GM18520 (cell line): ENCODE measurements at regions not wholly inside any gene's neighbourhood (a gene's known extent, or its start where the extent isn't known, plus 50 kb on each side); places are given as distances from the start of the nearest gene placed in this dataset.
"Not testable (repeated sequence)": the region's sequence is repeated elsewhere in the genome, so short reads cannot be mapped to it uniquely, and the experiment has no call there.

Experiments used
- ATAC-seq: cut with Tn5 transposase; IDR thresholded peaks from one replicate; pipeline ENCODE4 v1.9.1; 2021; ENCODE audit not compliant: unreplicated experiment

DNA sequence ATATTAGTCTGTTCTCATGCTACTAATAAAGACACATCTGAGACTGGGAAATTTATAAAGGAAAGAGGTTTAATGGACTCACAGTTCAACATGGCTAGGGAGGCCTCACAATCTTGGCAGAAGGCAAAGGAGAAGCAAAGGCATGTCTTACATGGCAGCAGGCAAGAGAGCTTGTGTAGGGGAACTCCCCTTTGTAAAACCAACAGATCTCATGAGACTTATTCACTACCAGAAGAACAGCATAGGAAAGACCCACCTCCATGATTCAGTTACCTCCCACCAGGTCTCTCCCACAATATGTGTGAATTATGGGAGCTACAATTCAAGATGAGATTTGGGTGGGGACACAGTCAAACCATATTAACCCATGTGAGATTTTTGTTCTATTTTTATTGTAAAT lies 244.5 kb upstream of the TRIB2 start:
- not testable (repeated sequence) for ATAC-seq

DNA sequence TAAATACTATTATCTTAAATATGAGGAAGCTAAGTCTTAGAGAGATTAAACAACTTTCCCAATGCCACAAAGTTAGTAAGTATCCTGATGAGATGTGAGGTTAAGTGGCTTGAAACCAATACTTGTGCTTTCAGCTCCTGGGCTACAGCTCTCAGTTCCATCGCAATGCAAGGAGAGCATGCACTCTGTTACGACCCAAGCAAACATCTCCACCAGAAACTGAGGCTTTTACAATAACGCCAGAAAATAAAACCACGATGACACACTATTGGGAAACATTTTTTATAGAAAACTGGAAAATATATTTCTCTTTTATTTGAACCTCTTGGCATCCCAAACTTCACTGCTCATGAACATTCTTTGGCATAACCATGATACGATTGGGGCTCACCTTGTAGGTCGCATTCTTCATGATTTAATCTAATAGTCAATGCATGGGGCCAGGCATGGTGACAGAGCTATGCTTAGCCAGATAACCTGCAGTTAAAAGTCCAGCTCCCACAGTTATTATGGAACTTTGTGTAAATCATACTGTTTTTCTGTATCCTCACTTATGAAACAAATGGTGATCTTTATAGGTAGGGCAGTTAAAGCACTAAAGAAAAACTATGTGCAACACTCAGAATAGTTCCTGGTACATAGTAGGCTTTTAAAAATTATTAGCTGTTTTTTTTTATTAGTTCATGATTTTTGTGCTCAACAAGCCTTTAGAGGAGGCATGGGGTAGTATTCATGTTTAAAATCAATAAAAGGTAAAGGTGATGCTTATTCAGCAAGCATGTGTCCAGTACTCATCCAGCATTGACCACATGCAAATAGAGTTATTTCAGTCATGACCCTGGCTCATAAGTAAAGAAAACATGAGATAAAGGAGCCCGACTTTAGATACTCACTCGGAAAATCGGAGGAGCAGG lies 238.3 kb upstream of the TRIB2 start:
- ATAC-seq: no peak

DNA sequence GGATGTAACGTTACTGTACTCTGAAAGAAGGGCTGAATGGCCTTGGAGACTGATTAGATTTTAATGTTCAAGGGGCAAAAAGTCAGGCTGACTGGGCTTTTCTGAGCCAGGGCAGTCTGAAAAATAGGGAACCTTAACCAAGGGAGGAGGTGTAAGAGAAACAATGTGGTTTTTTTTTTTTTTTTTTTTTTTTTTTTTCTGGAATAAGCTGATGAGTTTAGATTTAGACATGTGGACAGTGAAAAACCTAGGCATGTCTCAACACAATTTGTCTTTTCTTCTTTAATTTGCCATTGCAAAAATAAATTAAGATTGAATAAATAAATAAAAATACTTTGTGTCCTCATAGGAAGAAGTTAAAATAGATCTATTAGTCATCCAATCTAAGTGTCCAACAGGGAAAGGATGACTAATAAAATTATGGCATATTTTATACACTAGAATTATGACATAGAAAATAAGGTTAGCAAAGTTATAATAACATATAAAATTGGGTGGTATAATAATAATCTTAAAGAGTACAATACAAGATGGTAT lies 237.6 kb upstream of the TRIB2 start:
- no peak for ATAC-seq

DNA sequence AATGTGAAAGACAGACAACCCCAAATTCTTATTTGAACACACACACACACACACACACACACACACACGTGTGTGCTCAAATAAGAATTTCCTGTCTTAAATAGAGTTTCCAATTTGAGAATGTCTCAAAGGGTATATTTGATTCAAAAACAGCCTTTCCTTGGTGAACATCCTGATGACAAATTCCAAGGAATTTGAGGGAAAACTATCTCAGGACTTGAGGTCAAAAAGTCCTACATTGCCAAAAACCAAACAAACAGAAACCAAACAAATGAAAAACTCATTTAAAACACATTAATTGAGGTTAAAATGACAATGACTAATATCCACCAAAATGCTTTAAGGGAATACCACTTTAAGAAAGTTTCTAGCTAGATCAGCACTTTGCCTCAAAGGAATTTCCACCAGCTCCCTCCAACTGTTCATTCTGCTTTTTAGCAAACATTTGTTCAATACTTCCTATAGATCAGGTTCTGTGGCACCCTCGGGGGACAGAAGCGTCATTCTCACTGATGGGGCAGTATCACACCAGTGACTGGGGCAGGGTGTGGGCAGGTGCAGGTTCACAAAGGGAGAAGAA lies 232.1 kb upstream of the TRIB2 start:
- no peak for ATAC-seq

DNA sequence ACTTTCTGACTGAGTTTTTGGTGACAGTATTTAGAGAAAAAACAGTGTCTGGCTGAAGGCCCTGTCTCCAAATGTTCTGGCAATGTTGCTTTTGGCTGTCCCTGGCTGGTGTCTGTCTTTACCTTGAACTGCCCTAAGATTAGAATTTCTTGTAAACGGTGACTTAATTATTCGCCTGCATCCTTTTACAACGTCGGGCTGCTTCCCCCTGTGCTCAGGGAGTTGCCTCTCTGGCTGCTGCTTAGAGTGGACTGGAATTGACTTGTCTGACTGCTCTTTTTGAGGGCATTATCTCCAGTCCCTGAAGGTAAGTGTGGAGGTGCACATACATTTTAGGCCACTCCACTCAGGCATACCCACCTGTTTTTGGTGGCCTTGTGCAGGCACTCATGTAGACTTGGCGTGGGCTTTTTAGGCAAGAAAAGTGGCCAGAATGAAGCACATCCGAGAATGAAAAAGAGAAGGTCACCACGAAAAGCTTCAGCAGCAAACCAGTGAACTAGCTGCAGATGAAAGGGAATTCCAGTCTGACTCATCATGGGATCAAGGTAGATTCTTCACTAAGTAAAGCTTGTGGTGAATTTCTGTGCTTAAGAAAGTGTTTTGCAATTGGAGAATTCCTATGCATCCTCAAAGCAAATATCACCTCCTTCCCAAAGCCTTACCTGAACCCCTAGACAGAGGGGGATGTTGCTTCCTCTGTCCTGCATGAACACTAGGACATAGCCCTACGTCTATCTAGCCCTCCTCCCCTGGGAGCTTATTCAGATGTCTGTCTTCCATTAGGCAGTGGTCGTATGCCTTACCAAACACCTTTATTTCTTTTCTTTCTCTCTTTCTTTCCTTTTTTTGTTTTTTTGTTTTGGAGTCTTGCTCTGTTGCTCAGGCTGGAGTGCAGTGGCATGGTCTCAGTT lies 230.3 kb upstream of the TRIB2 start:
- no peak for ATAC-seq

DNA sequence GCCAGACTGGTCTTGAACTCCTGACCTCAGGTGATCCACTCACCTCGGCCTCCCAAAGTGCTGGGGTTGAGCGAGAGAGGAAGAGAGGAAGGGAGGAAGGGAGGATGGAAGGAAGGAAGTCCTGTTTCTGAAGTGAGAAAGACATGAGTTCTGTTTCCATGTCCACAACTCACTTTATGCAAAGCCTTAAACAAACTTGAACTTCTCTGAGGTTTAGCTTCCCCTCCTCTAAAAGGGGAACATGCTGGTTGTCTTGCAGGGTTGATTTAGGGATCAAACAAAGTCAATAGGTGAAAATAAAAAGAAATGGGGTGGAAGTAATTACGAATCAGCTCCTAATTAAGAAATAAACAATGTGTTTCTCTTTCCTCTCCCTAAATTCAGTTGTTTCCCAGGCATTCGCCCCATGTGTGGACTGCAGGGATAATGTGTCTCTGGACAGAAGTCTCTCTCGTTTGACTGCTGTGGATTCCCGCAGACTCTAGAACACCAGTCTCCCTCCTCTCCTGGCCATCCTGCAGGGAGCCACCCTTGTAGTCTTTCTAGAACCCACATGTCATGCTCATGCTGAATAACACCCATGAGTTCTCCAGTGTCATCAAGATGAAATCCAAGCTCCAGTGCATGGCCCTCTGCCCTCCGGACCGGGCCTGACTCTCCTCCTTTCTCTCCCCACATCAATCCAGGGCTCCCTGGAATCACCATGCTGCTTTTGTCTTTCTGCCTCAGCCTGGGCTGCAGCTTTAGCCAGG lies 229.3 kb upstream of the TRIB2 start:
- no peak for ATAC-seq

DNA sequence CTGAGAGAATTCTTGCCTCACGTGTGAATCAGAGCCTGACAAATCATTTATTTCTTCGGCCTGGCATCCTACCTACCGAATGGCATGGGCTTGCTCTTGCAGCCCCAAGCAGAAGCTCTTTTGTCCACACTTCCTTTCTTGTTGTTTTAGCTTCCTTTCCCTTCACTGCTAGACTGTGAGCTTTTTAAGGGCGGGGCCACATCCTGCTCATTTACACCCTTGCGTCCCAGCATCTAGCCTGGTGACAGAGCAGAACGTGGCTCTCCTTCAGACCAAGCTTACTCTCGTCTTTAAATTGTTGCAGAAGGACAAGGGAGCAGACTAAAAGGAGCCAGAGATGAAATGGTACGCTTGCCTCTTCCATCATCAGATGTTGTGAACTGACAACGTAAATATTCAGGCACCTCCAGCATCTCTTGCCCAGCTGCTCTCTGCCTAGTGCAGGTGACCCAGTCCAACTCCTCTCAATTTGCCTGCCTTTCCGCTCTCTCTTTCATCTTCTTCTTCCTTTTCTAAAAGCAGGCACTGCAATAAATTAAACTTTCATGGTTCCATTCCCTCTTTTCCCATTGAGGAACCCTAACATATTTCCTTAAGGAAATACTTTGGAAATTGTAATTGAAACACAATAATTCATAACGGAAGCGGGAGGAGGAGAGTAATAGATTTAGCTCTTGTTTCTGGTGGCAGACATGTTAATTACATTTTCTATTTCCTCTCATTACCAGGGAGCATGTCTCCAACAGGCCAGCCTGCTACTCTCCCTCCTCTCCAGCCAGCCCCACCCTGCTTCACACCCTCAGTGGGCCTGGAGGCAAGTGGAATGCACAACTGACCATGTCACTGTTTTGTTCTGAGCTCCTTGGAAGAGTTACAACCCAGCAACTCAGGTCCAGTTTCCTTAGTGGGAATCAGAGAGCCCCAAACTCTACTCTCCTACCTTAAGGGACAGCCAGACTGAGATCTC lies 228.1 kb upstream of the TRIB2 start:
- ATAC-seq: no peak

DNA sequence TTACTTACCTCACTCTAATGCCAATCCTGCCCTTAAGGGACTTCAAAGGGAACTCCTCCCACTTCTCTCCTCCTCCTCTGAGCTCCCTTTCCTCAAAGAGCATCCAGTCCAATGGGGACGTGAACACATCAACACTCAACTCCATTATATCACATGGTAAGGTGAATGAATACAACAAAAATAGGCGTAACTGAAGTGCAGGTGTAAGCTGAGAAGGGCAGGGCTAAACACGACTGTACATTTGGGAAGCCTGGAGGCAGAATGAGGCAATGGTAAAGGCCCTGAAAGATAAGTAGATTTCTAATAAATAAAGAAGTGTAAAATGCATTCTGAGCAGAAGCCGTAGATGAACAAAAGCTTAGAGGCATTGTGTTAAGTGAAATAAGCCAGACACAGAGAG lies 226.1 kb upstream of the TRIB2 start:
- no peak for ATAC-seq

DNA sequence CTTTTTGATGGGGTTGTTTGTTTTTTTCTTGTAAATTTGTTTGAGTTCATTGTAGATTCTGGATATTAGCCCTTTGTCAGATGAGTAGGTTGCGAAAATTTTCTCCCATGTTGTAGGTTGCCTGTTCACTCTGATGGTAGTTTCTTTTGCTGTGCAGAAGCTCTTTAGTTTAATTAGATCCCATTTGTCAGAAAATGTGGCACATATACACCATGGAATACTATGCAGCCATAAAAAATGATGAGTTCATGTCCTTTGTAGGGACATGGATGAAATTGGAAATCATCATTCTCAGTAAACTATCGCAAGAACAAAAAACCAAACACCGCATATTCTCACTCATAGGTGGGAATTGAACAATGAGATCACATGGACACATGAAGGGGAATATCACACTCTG lies 224.4 kb upstream of the TRIB2 start:
- ATAC-seq: not testable (repeated sequence)

DNA sequence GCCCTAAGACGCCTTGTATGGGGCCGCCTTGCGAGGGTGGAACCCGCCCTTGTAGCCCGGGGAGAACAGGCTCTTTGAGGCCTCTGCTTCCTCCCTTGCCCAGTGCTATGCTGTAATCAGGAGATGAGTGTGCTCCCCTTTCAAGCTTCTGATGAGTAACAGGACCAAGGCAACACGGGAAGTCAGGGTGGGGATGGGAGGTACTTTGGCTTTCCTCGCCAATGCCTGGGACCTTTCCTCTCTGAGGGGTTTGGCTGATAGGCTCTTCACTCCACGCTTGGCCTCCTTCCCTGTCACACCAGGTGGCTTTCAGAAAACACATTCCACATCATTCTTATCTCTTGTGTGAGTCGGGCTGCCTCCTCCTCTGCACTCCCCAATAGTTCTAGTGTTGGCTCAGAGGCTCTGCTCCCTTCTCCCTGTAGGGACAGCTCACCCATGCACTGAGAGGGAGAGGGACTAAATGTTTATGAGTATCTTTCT lies 223.7 kb upstream of the TRIB2 start:
- ATAC-seq: no peak

DNA sequence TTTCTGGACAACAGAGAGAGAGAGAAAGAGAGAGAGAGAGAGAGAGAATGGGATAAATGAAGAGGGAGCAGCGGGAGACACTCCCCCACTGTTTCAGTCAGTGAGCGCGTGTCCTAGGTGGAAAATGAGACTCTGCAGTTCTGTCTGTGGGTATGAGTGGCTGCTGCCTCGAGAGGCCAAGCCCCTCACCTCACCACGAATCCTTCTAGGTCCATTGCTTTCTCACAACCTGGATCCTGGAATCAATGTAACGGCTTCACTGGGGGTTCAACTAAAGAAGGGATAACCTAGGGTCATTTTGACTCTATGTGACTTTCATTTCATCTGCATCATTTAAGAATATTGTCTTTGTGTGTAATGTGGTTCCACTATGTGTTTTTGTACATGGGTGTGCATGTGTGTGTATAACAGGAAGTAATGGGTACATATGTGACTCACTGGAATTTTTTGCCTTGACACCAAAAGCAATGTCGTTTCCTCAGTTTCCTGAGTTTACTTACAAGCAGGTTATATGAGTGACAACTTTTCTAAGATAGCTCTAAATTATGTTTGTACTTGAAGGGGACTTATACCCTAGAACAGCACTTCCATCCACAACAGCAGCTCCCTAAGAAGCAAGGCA lies 221.4 kb upstream of the TRIB2 start:
- no peak for ATAC-seq

DNA sequence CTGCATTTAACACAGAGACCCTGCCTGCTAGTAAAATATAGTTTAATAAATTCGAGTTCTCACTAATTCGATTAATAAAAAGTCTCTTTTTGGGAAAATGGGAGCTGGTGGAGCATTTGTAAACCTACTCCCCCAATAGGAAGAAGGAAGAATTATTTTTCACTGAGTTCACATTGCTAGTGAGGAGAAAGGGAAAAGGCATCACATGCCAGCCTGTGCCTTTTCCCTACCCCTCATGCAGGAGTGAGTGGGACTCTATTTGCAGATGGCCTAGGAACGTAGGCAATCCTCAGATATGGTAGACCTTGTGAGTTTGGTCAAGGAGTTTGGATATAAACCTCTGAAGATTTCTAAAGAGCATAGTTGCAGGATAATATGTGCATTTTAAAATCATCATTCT lies 218.4 kb upstream of the TRIB2 start:
- ATAC-seq: no peak

DNA sequence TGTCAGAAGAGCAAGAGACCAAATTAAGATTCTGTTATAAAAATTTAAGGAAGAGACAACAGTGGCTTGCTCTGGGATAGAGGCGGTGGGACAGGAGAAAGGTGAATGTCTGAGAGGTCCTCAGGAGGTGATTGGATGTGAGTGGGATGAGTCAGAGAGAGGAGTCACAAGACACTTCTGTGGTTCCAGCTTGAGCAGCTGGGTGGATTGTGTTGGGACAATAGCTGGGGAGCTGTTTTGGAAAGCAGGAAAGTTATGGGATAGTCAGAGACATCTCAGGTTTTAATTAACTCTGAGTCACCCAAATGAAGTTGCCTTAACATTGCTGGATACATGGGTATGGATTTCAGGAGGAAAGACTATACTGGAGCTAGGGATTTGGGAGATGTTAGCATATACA lies 218.0 kb upstream of the TRIB2 start:
- no peak for ATAC-seq

DNA sequence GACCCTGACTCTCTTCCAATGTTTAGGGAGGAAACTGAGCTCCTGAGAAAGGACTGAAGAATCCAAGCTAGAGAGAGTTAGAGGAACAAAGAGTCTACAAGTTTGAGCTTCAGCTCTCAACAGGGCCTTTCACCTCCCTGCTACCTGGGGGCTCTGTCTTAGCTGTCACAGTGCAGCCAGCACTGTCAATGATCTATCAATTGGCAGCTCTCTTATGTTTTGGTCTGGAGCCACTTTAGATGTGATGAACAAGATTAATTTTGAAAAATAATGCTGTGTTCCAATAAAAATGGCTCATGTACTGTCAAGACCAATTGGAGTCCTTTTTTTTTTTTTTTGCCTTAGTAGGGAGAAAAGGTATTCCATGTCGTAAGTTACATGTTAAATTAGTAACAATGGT lies 215.8 kb upstream of the TRIB2 start:
- ATAC-seq: no peak

DNA sequence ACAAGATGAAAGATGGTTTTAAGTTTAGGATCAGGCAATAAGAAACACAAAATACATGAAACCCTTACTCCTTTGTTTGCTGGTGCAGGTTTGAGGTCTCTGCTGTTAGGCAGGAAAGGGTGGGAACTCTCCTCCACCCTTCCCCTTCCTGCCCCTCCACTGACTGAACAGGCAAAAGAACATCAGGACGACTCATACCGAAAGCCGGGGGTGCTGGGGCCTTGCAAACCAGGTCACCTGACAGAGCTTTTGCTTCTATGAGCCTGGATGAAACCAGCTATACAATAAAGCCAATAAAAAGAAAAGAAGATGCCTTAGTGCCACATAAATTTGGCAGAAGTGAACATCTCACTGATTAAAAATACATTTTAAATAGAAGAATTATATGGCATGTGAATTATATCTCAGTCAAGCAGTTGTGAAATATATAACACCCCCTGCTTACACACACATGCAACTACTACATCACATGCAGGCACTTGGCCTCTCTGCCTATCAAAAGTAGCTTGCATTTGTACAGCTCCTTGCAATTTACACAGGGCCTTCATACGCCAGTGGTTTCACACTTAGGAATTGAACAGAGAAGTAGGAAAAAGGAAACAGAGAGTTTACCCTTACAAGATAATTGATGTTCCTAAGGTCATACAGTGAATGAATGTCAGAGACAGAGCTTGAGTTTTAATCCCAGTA lies 215.1 kb upstream of the TRIB2 start:
- peak; percentile 45 for ATAC-seq

DNA sequence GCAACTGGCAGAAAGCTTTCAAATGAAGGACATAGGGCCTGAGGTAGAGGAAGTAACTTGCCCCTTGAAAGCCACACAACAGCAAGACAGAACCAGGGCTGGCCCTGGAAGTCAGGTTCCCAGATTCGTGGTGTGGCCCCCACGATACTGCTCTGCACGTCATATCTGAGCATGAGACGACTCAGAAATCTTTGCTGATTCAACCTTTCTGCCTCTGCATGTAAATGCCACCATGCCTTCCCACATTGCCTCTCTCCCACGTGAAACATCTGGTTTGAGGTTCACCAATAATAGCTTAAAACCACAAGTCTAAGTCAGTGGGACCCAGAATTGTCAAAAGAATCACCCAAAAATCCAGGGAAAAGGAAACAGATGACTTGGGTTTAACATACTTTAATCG lies 214.0 kb upstream of the TRIB2 start:
- no peak for ATAC-seq

DNA sequence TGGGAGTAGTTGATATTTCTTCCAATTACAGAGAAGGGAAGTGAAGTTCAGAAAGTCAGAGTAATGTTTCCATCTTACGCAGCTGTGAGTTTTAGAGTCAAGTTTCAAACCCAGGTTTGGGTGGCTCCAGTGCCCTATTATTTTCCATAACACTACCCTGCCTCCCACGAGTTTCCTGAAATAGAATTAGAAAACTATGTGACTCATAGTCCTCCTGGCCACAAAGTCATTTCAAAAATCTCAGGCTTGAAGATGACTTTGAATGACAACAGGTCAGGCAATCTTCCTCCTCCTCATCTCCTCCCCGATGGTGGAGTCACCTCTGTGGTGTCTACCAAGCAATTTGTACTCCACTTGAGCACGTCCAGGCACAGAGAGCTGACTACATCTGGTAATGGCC lies 212.3 kb upstream of the TRIB2 start:
- ATAC-seq: peak; percentile 27

DNA sequence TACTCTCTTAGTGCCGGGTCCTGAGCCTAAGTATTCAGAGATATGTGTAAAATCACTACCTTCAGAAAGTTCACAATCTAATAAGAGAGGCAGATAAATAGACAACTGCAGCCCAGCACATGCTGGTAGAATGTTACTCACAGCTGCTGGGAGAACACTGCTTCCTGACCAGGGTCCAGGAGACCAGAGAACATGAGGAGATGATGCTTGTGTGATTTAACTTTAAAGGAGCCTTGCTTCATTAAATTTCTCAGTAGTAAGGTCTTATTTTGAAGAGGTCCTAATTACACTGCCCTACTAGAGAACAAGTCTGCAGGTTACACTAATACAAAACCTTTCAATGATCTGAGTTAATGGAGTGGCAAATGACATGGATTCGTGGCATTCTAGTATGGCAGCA lies 209.9 kb upstream of the TRIB2 start:
- no peak for ATAC-seq
